NCI-H187 treated with DMSO at 0.1 percent for 48 hours (cell line): ENCODE measurements at regions not wholly inside any gene's neighbourhood (a gene's known extent, or its start where the extent isn't known, plus 50 kb on each side); places are given as distances from the start of the nearest gene placed in this dataset.
"Not testable (repeated sequence)": the region's sequence is repeated elsewhere in the genome, so short reads cannot be mapped to it uniquely, and the experiment has no call there.

ENCODE experiments used
- DNase-seq: peaks from one replicate; lab custom pipeline; 2025; lab: John Stamatoyannopoulos, UW

DNA sequence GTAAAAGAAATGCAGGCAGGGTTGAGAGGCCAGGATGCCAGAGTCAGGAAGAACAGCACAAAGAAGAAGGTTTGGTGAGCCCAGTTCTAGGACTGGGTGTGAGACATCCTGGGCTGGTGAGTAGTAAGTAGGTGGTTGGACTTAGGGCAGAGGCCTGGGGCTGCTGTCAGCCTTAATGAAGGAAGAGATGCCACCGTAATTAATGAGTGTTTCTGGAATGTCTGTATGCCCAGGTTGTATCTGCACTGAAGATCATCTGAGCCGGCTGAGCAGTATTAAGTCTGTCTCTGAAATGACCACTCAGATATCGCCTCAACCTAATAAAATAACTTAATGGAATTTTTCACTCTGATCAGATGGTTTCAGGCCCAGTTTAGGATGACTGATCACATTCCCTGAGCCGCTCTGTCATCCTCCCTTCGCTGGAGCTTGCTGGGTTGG is 532.9 kb upstream of the IL12A start:
- no peak for DNase-seq

- no peak for DNase-seq
Measured at GRCh38 chr3:159458010-159458409, 530.6 kb upstream of the IL12A start.

DNA sequence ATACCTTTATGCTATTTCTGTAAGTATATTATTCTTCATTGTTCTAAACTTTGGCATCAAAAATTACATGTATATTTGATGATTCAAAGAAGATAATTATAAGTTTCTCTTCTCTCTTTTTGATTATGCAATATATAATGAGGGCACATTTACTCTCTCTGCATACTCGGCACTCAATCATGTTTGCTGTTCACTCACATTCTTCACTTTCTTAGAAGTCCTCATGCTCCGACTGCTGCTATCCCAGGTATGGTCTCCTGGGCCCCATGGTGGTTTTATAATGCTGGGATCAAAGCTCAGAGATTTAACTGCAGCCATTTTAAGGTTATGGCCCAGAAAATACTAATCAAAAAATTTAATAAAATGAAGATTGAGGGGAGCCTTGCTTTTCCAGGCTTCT is 529.7 kb upstream of the IL12A start:
- DNase-seq, result no peak

GRCh38 chr3:159472611-159473010 is 516.0 kb upstream of the IL12A start:
- no peak for DNase-seq

GRCh38 chr3:159473206-159473605 is 515.4 kb upstream of the IL12A start:
- DNase-seq, result no peak

GRCh38 chr3:159480046-159480445 is 508.6 kb upstream of the IL12A start:
- DNase-seq, result no peak

DNA sequence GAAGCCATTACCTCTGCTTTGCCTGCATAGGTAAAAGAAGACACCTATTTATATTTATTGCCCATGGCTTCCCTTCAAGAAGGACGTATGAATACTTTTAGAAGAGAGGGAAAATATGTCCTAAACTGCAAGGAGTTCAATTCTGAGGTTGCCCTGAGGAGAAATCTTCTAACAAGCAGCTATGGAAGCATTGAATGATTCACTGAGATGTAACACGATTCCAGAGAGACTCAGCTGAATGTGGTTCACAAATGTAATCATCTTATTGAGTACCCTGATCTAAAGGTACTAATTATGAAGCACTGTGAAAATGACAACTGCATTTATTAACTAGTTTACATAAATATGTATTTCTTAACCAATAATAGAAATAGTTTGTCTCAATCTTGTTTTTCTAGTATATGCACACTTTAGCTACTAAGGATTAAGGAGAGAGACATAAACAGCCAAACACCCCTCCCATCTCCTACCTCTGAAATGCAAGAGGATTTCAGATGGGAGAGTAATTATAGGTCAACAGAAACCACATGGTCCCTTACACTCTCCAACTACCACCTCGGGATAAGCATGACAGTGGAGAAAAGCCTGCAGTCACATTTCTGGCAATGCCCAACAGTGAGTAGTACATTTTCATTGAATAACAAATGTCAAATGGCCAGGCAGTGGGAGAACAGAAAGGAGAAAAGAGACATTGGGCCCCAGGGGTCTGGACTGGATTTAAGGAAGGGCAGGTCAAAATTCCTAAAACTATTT is 506.2 kb upstream of the IL12A start:
- DNase-seq, result no peak

DNA sequence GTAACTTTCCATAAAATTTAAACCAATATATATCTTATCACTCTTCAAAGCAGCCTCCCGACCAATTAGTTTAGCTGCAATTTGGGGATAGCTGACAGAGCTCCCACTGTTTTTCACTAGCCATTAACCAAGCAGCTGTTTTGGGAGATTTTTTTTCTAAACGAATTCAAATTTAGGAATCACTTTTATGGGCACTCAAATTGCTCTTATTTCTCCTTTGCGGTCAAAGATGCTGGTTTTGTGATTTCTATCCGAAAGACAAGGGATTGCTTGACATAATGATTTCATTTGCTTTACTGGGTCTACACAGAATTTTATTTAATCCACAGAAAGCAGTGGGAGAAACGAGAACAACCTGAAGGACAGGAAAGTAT is 505.7 kb upstream of the IL12A start:
- no peak for DNase-seq

DNA sequence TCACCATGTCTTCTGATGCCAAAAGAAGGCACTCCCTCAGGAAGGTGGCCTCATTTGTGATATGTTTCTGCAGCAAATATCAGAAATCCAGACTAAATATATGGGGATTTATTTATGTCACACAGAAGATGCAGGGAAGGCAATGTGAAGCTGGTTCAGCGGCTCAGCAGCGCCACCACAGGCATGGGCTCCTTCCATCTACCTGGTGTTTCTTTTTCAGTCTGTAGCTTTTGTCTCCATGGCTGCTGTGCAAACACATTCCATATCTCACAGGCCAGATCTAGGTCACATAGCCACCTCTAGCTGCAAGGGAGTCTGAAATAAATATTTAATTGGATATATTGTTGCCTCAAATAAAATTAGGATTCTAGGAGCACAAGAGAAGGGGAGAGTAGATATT is 502.1 kb upstream of the IL12A start:
- no peak for DNase-seq

- DNase-seq, result no peak
Measured at GRCh38 chr3:159487304-159487703, 501.3 kb upstream of the IL12A start.

DNA sequence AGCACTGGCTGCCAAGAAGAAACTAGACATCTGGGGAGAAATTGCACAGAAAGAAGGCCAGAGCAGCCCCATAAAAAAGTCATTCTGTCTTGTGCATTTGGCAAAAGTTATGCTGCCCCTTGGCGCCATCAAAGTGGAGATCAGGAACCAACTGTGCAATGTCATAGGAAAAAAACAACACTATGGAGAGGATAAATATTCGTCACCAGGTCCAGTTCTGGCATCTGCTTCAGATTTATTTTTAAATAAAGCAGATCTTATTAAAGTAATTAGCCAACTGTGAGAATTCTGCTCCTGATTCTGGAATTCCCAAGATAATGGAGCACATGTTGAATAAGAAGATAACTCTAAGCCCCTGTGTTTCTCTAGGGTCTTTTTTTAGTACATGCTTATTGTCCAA is 500.0 kb upstream of the IL12A start:
- no peak for DNase-seq

GRCh38 chr3:159497361-159497760 is 491.3 kb upstream of the IL12A start:
- DNase-seq, result no peak

DNA sequence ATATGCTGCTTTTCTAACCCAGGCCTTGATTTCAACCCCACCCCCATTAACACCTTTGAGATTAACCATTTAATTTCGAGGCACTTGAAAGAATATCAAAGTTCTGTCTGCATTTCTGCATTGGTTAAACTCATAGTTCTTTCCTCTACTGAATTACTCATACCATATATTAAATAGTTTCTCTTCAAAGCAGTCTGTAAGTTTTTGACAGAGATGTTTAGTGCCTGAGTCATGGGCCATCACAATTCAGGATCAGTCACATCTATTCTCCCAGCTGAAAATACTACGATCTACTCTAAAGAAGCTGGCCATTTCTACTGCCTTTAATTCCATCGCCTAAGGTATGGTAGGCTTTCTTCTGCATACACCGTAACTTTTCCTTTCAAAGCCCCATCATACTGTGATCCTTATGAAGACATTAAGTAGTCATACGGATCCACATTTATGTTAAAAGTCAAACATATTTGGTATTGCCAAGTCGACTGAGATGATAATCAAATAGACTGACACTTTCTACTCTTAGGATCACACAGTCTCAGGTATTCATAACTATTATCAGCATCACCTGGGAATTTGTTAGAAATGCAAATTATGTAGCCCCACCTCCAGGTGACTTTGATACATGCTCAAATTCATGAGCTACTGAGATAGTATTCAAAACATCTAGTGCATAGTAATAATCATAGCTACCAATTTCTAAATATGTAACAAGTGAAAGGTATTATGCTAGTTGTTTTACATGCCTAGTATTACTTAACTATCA is 489.4 kb upstream of the IL12A start:
- no peak for DNase-seq

GRCh38 chr3:159501029-159501428 is 487.6 kb upstream of the IL12A start:
- no peak for DNase-seq

GRCh38 chr3:159502986-159503385 is 485.6 kb upstream of the IL12A start:
- DNase-seq, result no peak

DNA sequence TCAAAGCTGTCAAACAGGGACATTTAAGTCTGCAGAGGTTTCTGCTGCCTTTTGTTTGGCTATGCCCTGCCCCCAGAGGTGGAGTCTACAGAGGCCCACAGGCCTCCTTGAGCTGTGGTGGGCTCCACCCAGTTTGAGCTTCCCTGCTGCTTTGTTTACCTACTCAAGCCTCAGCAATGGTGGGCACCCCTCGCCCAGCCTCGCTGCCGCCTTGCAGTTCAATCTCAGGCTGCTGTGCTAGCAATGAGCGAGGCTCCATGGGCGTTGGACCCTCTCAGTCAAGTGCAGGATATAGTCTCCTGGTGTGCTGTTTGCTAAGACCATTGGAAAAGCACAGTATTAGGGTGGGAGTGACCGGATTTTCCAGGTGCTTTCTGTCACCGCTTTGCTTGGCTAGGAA is 477.6 kb upstream of the IL12A start:
- DNase-seq, result not testable (repeated sequence)

DNA sequence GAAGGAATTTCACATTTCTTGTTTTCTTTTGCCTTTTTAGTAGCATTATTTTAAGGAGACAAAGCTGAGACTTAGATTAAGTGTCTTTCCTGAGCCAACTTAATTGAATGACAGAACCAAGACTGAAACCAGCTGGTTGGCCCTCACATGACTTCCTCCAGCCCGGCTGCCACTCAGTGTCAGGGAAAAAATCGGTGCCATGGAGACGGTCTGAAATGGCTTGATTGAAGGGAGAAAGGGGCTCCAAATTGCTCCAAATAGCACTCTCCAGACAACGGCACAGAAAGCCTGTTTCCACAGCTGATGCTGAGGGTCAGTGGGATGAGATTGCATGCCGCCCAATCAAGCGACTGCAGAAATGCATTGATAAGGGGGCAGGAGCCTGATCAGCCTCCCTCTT is 475.2 kb upstream of the IL12A start:
- DNase-seq, result no peak

DNA sequence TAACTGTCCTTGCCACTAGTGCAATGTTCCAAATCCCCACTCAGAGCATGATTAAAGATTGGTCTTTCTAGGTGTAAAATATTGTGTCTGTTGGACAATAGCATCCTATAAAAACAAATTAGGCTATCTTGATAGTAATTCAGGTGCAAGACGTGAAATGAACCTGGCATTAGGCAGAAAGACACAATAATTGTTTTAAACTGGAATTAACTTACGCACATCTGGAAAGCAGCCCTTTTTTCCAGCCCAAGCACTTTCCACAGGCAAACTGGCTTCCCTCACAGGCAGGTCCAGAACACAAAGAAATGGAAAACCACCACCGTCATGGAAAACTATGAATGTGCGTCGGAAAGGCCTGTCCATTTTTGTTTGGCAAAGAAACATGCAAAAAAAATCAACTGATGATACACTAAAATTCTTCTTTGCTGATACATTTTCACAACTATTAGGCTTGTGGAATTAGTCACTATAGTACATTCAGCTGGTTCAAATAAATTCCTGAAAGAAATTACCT is 474.7 kb upstream of the IL12A start:
- DNase-seq, result no peak

DNA sequence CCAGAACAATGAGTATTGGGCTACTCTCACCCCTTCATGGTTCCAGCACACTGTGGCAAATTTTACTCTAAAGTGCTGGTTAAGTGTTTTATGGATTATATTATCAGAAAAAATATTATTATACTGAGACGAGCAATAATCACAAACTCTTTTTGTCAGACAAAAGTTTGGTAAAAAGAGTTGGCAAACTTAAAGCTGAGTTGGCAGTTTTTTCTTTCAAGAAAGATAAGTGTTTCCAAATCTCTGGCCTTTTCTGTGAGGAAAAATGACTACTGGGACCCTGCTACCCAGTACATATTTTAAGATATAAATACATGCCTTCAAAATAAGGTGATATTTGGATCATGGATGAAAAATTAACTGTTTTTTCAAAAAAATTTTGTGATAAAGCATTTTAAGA is 471.5 kb upstream of the IL12A start:
- no peak for DNase-seq

- no peak for DNase-seq
Measured at GRCh38 chr3:159520638-159521037, 468.0 kb upstream of the IL12A start.

DNA sequence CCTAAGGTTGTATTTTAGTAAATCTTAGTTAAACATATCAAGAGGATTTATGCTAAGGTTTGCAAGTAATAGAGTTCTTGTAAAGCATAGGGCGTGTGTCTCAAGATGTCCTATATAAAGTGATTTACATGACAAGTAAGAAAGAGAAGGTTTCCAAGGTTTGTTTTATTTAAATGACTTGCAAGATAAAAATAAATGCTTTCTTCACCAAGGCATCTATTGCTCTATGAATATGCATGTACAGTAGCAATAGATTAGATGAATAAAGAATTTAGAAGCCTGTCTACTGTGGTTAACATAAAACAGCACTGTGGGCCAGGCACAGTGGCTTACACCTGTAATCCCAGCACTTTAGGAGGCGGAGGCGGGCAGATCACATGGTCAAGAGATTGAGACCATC is 466.4 kb upstream of the IL12A start:
- no peak for DNase-seq

- no peak for DNase-seq
Measured at GRCh38 chr3:159528251-159528895, 460.3 kb upstream of the IL12A start.

GRCh38 chr3:159532577-159532976 is 456.1 kb upstream of the IL12A start:
- no peak for DNase-seq
